ENCODE measurements at regions not wholly inside any gene's neighbourhood (a gene's known extent, or its start where the extent isn't known, plus 50 kb on each side); places are given as distances from the start of the nearest gene placed in this dataset.
"Not testable (repeated sequence)": the region's sequence is repeated elsewhere in the genome, so short reads cannot be mapped to it uniquely, and the experiment has no call there.

GRCh38 chr14:84341867-84342266 lies 1188.1 kb upstream of the FLRT2 start:
- TF ChIP-seq POLR2A, POLR2AphosphoS5, TAF1, SPI1 (IDR thresholded peaks at IDR 0.05; ENCODE audit: low read depth, low read length): not testable (repeated sequence)

Data from GM12891 (cell line).